Lung (tissue), 11 donors: ENCODE measurements at regions not wholly inside any gene's neighbourhood (a gene's known extent, or its start where the extent isn't known, plus 50 kb on each side); places are given as distances from the start of the nearest gene placed in this dataset.

Experiments used
- ATAC-seq: fragments of 200-7000 bp; cut with Tn5 transposase; one replicate; pipeline ENCODE4 v1.9.1; 2020; ENCODE audit warnings: moderate number of reproducible peaks; ENCODE audit not compliant: insufficient read depth, low FRiP score
- DNase-seq, 3 donors: peaks; one replicate each; pipeline ENCODE4 v3.0.0-alpha.2; 2013 to 2017
- H3K27ac ChIP-seq, 2 donors: one replicate each; pipeline ENCODE4 v1.5.1; 2013; ENCODE audit warnings: mild to moderate bottlenecking in 2 of 2, moderate library complexity in 2 of 2, control low read depth in 1 of 2, inconsistent platforms in 1 of 2, low read depth in 1 of 2, low read length in 1 of 2
- H3K27me3 ChIP-seq, 3 donors: one replicate each; pipeline ENCODE4 v1.5.1; 2013; ENCODE audit warnings: low read length in 2 of 3; ENCODE audit not compliant: control insufficient read depth in 3 of 3, insufficient read depth in 3 of 3
- H3K36me3 ChIP-seq, 4 donors: one replicate each; pipeline ENCODE4 v1.5.1; 2013; ENCODE audit warnings: low read length in 4 of 4, mild to moderate bottlenecking in 1 of 4, moderate library complexity in 1 of 4; ENCODE audit not compliant: control insufficient read depth in 4 of 4, insufficient read depth in 4 of 4
- H3K4me1 ChIP-seq, 5 donors: one replicate each; pipeline ENCODE4 v1.5.1; 2013; ENCODE audit warnings: low read length in 5 of 5, mild to moderate bottlenecking in 2 of 5, moderate library complexity in 1 of 5; ENCODE audit not compliant: control insufficient read depth in 5 of 5, insufficient read depth in 5 of 5
- H3K4me3 ChIP-seq: one replicate; pipeline ENCODE4 v1.5.1; 2013; ENCODE audit warnings: mild to moderate bottlenecking, control low read depth, moderate library complexity
- H3K9ac ChIP-seq, 2 donors: one replicate each; pipeline ENCODE4 v1.5.1; 2013; ENCODE audit warnings: low read length in 2 of 2, control low read depth in 1 of 2; ENCODE audit not compliant: insufficient read depth in 1 of 2
- H3K9me3 ChIP-seq, 4 donors: one replicate each; pipeline ENCODE4 v1.5.1; 2013; ENCODE audit warnings: low read length in 3 of 4, mild to moderate bottlenecking in 1 of 4, moderate library complexity in 1 of 4; ENCODE audit not compliant: control insufficient read depth in 4 of 4, insufficient read depth in 3 of 4
- CTCF ChIP-seq: IDR thresholded peaks from 2 replicates; pipeline ENCODE4 v1.5.1; 2012; ENCODE audit warnings: mild to moderate bottlenecking; ENCODE audit errors: control extremely low read depth, extremely low read depth
- WGBS, 2 donors: extraction: QIAGEN DNeasy Blood & Tissue Kit; methylation state at CpG; one replicate each; pipeline ENCODE4 v1.1.7; 2013; 5-methylcytosine and 5-hydroxymethylcytosine counted together
- donor health status: control.
- donor health status: control.
- donor health status: Bipolar disorder and iron deficiency.
- donor health status: healthy.
- donor health status: DM: yes; HTN: yes; CAD: no.

GRCh38 chr3:178226094-178226493, 310.1 kb upstream of the KCNMB2 start:
- H3K9ac ChIP-seq = no peak overlapping the region
- 69 to 82% methylated on average over 2 of the region's 2 CpGs for WGBS, 2 donors
- no peaks in the 10 kb centered on the region for H3K36me3 ChIP-seq
- no peak overlapping the region for H3K4me3 ChIP-seq
- no peak for DNase-seq
- ATAC-seq = no peak
- H3K9me3 ChIP-seq = peaks cover 0 to 4% (median 2%) of the 10 kb centered on the region in 4 donors
- H3K27ac ChIP-seq = no peak overlapping the region
- TF ChIP-seq CTCF = no peak
- no peaks in the 10 kb centered on the region for H3K27me3 ChIP-seq
- no peaks in the 10 kb centered on the region for H3K4me1 ChIP-seq

- H3K9ac ChIP-seq = no peak overlapping the region
- WGBS, 2 donors = 93 to 97% methylated on average over 3 of the region's 3 CpGs
- ATAC-seq = no peak
Measured at GRCh38 chr3:178231645-178232044, 304.6 kb upstream of the KCNMB2 start.

GRCh38 chr3:178233371-178234071, 302.7 kb upstream of the KCNMB2 start:
- no peaks in the 10 kb centered on the region for H3K36me3 ChIP-seq
- H3K9ac ChIP-seq = no peak overlapping the region
- no peaks in the 10 kb centered on the region for H3K4me1 ChIP-seq
- no peak overlapping the region for H3K4me3 ChIP-seq
- ATAC-seq (no peak), DNase-seq (no peak)
- peaks cover 0 to 4% (median 1%) of the 10 kb centered on the region in 4 donors for H3K9me3 ChIP-seq
- 94 to 96% methylated on average over 5 of the region's 5 CpGs for WGBS, 2 donors
- H3K27me3 ChIP-seq = no peaks in the 10 kb centered on the region
- no peak for TF ChIP-seq CTCF
- H3K27ac ChIP-seq = no peak overlapping the region

More at GRCh38 chr3:178231645-178232044, 304.6 kb upstream of the KCNMB2 start:
- Histone ChIP-seq H3K36me3 (no peaks in the 10 kb centered on the region), H3K4me3 (no peak overlapping the region), H3K27me3 (no peaks in the 10 kb centered on the region), H3K4me1 (no peaks in the 10 kb centered on the region), H3K9me3 (peaks cover 0 to 4% (median 1%) of the 10 kb centered on the region in 4 donors), H3K27ac (no peak overlapping the region)
- no peak for TF ChIP-seq CTCF
- no peak for DNase-seq
